ENCODE measurements at regions not wholly inside any gene's neighbourhood (a gene's known extent, or its start where the extent isn't known, plus 50 kb on each side); places are given as distances from the start of the nearest gene placed in this dataset.

GRCh38 chr1:29836651-29837646, 600.6 kb downstream of the PTPRU start:
- no peak for DNase-seq (ENCODE audit: low read depth)

GRCh38 chr1:29835874-29836273, 599.6 kb downstream of the PTPRU start:
- DNase-seq (ENCODE audit: low read depth): no peak

GRCh38 chr1:29835406-29835805, 599.1 kb downstream of the PTPRU start:
- DNase-seq (ENCODE audit: low read depth): no peak

- DNase-seq (ENCODE audit: low read depth): no peak
Measured at GRCh38 chr1:29833581-29833980, 597.3 kb downstream of the PTPRU start.

GRCh38 chr1:29832936-29833335, 596.6 kb downstream of the PTPRU start:
- no peak for DNase-seq (ENCODE audit: low read depth)

- DNase-seq (ENCODE audit: low read depth): no peak
Measured at GRCh38 chr1:29832471-29832870, 596.1 kb downstream of the PTPRU start.

- DNase-seq (ENCODE audit: low read depth): no peak
Measured at GRCh38 chr1:29831500-29832117, 595.3 kb downstream of the PTPRU start.

GRCh38 chr1:29830916-29831315, 594.6 kb downstream of the PTPRU start:
- DNase-seq (ENCODE audit: low read depth): no peak

GRCh38 chr1:29830383-29830782, 594.1 kb downstream of the PTPRU start:
- no peak for DNase-seq (ENCODE audit: low read depth)

- DNase-seq (ENCODE audit: low read depth): no peak
Measured at GRCh38 chr1:29829448-29830344, 593.4 kb downstream of the PTPRU start.

- no peak for DNase-seq (ENCODE audit: low read depth)
Measured at GRCh38 chr1:29828526-29829447, 592.5 kb downstream of the PTPRU start.

GRCh38 chr1:29827801-29828525, 591.6 kb downstream of the PTPRU start:
- DNase-seq (ENCODE audit: low read depth): no peak

- DNase-seq (ENCODE audit: low read depth): no peak
Measured at GRCh38 chr1:29827237-29827750, 591.0 kb downstream of the PTPRU start.

GRCh38 chr1:29826646-29827045, 590.3 kb downstream of the PTPRU start:
- no peak for DNase-seq (ENCODE audit: low read depth)

GRCh38 chr1:29825941-29826415, 589.7 kb downstream of the PTPRU start:
- DNase-seq (ENCODE audit: low read depth): no peak

GRCh38 chr1:29825274-29825940, 589.1 kb downstream of the PTPRU start:
- DNase-seq (ENCODE audit: low read depth): no peak

GRCh38 chr1:29824511-29825273, 588.4 kb downstream of the PTPRU start:
- no peak for DNase-seq (ENCODE audit: low read depth)

GRCh38 chr1:29824025-29824424, 587.7 kb downstream of the PTPRU start:
- no peak for DNase-seq (ENCODE audit: low read depth)

- no peak for DNase-seq (ENCODE audit: low read depth)
Measured at GRCh38 chr1:29823561-29823960, 587.2 kb downstream of the PTPRU start.

All from fibroblast of gingiva (primary cell).